ENCODE measurements at regions not wholly inside any gene's neighbourhood (a gene's known extent, or its start where the extent isn't known, plus 50 kb on each side); places are given as distances from the start of the nearest gene placed in this dataset.
"Not testable (repeated sequence)": the region's sequence is repeated elsewhere in the genome, so short reads cannot be mapped to it uniquely, and the experiment has no call there.

DNA sequence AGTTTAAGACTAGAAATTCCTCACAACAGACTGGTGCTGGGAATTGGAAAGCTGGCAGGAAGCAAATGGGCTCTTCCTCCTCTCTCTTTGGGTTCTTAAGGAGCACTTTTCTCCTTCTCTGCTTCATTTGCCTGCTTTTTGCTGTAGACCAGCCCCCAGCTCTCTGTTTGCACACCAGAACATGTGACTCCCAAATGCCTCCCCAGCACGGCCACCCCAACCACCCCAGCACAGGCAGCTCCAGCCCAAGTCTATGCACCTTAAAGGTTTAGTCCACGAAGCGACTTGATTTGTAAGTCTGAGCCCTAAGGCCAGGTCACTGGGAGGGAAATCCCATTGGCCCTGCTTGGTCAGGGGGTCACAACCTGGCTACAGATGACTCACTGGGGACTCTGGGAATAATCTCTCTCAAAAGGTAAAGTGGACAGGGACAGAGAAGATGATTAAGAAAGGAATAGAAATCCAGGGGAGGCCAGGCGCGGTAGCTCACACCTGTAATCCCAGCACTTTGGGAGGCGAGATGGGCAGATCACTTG is 377.8 kb upstream of the PROK2 start:
- H3K4me3 ChIP-seq (ENCODE audit: low read length) = no peak overlapping the region
- H3K9ac ChIP-seq (ENCODE audit: low read depth, low read length) = no peak overlapping the region
- H3K27me3 ChIP-seq (ENCODE audit: control insufficient read depth, insufficient read depth, low read length) = no peaks in the 10 kb centered on the region
- H3K4me2 ChIP-seq (ENCODE audit: low read length) = no peak overlapping the region
- H3K9me3 ChIP-seq (replicated peaks; ENCODE audit: low read length) = no peaks in the 10 kb centered on the region
- H3K36me3 ChIP-seq (ENCODE audit: insufficient read depth, low read length) = no peaks in the 10 kb centered on the region
- no peaks in the 10 kb centered on the region for H3K4me1 ChIP-seq (ENCODE audit: control insufficient read depth, insufficient read depth, low read length)

DNA sequence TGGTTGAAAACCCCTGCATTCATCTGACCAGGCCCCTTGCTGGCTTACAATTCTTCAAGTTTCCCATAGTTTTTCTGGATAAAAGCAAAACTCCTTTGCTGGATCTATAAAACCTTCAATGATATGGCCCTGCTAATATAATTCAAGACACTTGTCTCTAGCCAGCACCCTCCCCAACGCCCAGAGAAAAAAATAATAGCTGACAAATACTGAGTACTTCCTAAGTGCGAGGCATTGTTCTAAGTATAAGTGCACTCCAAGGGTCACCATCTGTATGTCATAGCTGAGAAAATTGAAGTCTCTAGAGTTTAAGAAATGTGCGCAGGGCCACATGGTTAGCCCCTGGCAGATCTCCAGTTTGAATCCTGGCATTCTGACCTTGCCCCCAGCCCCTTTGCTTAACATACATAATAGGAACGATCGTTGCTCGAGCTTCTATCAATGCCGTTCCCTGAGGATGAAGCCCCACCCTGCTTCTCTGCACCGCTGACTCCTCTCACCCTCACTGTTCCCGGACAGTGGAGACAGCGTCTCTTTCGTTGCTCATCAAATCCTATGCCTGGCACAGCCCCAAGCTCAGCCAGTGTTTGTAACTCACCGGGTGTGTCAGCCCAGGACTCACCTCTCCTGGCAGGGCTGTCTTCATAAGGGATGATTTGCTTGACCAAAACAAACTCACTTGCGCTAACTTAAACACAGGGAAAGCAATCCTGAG is 377.1 kb upstream of the PROK2 start:
- H3K4me3 ChIP-seq (ENCODE audit: low read length) = no peak overlapping the region
- no peaks in the 10 kb centered on the region for H3K36me3 ChIP-seq (ENCODE audit: insufficient read depth, low read length)
- no peaks in the 10 kb centered on the region for H3K4me1 ChIP-seq (ENCODE audit: control insufficient read depth, insufficient read depth, low read length)
- no peaks in the 10 kb centered on the region for H3K9me3 ChIP-seq (replicated peaks; ENCODE audit: low read length)
- H3K4me2 ChIP-seq (ENCODE audit: low read length) = no peak overlapping the region
- no peak overlapping the region for H3K9ac ChIP-seq (ENCODE audit: low read depth, low read length)
- no peaks in the 10 kb centered on the region for H3K27me3 ChIP-seq (ENCODE audit: control insufficient read depth, insufficient read depth, low read length)

DNA sequence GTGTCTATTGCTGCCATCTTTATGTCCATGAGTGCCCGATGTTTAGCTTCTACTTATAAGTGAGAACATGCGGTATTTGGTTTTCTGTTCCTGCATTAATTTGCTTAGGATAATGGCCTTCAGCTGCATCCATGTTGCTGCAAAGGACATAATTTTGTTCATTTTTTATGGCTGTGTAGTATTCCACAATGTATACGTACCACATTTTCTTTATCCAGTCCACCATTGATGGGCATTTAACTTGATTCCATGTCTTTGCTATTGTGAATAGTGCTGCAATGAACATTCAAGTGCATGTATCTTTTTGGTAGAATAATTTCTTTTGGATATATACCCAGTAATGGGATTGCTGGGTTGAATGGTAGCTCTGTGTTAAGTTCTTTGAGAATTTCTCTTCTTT is 376.3 kb upstream of the PROK2 start:
- not testable (repeated sequence) for H3K36me3 ChIP-seq (ENCODE audit: insufficient read depth, low read length); H3K9me3 ChIP-seq (replicated peaks; ENCODE audit: low read length)

DNA sequence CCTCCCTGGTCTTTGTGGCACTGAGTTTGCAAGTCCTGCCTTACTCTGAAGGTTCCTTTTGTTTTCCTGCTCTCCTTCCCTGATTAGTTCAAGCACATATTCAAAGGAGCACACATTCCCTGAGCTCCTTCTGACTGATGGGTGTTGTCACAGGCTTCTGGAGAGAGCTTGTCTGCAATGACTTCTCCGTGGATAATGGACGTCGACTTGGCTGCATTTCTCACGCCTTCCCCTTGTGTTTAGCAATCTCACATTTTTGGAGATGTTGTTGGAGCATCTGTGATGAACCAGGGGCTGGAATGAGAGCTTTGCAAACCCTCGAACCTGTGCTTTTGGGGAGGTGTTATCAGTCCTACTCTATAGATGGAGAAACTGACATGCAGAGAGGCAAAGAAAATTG is 375.4 kb upstream of the PROK2 start:
- H3K36me3 ChIP-seq (ENCODE audit: insufficient read depth, low read length) = no peaks in the 10 kb centered on the region
- H3K4me3 ChIP-seq (ENCODE audit: low read length) = no peak overlapping the region
- H3K4me2 ChIP-seq (ENCODE audit: low read length) = no peak overlapping the region
- no peak overlapping the region for H3K9ac ChIP-seq (ENCODE audit: low read depth, low read length)
- H3K9me3 ChIP-seq (replicated peaks; ENCODE audit: low read length) = no peaks in the 10 kb centered on the region
- peaks cover 10% of the 10 kb centered on the region for H3K4me1 ChIP-seq (ENCODE audit: control insufficient read depth, insufficient read depth, low read length)
- no peaks in the 10 kb centered on the region for H3K27me3 ChIP-seq (ENCODE audit: control insufficient read depth, insufficient read depth, low read length)

More for the DNA sequence above, 376.3 kb upstream of the PROK2 start:
- not testable (repeated sequence) for H3K27me3 ChIP-seq (ENCODE audit: control insufficient read depth, insufficient read depth, low read length); H3K4me1 ChIP-seq (ENCODE audit: control insufficient read depth, insufficient read depth, low read length); H3K4me3 ChIP-seq (ENCODE audit: low read length); H3K9ac ChIP-seq (ENCODE audit: low read depth, low read length); H3K4me2 ChIP-seq (ENCODE audit: low read length)

DNA sequence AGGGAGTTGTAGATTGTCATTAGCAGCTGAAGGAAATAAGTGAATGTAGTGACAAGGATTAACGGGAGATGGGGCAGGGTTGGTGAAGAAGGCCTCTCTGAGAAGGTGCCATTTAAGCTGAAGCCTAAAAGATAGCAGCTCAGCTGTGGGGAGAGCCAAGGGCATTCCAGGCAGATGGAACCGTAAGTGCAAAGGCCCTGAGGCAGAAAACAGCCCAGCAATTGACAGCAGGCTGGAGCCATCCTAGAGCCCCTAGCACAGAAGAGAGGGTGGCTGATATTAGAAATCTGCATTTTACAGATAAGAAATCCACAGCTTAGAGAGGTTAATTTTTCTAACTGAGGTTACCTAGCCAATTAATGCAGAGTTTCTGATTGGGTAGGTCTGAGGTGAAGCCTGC is 374.5 kb upstream of the PROK2 start:
- H3K4me2 ChIP-seq (ENCODE audit: low read length) = no peak overlapping the region
- H3K9me3 ChIP-seq (replicated peaks; ENCODE audit: low read length) = no peaks in the 10 kb centered on the region
- H3K27me3 ChIP-seq (ENCODE audit: control insufficient read depth, insufficient read depth, low read length) = no peaks in the 10 kb centered on the region
- no peak overlapping the region for H3K4me3 ChIP-seq (ENCODE audit: low read length)
- peaks cover 17% of the 10 kb centered on the region for H3K4me1 ChIP-seq (ENCODE audit: control insufficient read depth, insufficient read depth, low read length)
- no peak overlapping the region for H3K9ac ChIP-seq (ENCODE audit: low read depth, low read length)
- no peaks in the 10 kb centered on the region for H3K36me3 ChIP-seq (ENCODE audit: insufficient read depth, low read length)

DNA sequence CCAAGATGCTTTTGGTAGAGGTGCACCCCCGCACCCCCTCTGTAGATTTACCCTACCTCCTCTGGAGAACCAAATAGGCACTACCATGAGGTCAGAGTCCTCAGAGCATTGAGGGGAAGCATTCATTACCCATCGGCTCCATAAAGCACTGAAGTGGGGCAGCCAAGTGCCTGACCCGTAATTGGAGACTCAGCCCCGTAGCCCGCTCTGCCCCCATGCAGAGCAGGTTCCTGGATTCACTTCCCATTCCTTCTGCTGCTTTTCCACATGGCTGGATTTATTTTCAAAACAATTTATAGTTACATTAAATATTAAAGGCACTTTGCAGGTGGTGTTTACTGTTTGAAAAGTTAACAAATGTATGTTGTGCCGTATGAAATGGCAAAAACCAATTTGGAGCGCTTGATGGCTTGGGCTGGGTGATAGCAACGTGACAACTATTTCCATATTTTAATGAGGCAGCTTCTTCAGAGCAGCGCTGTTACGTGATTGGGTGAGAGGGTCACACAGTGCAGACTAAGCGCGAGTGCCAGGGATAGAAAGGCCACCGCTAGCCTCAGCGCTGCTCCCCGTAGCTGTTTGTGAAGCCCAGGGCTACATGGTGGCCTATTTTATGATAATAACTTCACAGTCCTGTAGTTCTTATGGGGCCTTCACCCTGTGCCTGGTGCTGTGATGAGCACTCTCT is 373.8 kb upstream of the PROK2 start:
- H3K9ac ChIP-seq (ENCODE audit: low read depth, low read length) = no peak overlapping the region
- H3K27me3 ChIP-seq (ENCODE audit: control insufficient read depth, insufficient read depth, low read length) = no peaks in the 10 kb centered on the region
- H3K4me1 ChIP-seq (ENCODE audit: control insufficient read depth, insufficient read depth, low read length) = peaks cover 21% of the 10 kb centered on the region
- no peak overlapping the region for H3K4me2 ChIP-seq (ENCODE audit: low read length)
- H3K9me3 ChIP-seq (replicated peaks; ENCODE audit: low read length) = no peaks in the 10 kb centered on the region
- no peak overlapping the region for H3K4me3 ChIP-seq (ENCODE audit: low read length)
- H3K36me3 ChIP-seq (ENCODE audit: insufficient read depth, low read length) = no peaks in the 10 kb centered on the region

DNA sequence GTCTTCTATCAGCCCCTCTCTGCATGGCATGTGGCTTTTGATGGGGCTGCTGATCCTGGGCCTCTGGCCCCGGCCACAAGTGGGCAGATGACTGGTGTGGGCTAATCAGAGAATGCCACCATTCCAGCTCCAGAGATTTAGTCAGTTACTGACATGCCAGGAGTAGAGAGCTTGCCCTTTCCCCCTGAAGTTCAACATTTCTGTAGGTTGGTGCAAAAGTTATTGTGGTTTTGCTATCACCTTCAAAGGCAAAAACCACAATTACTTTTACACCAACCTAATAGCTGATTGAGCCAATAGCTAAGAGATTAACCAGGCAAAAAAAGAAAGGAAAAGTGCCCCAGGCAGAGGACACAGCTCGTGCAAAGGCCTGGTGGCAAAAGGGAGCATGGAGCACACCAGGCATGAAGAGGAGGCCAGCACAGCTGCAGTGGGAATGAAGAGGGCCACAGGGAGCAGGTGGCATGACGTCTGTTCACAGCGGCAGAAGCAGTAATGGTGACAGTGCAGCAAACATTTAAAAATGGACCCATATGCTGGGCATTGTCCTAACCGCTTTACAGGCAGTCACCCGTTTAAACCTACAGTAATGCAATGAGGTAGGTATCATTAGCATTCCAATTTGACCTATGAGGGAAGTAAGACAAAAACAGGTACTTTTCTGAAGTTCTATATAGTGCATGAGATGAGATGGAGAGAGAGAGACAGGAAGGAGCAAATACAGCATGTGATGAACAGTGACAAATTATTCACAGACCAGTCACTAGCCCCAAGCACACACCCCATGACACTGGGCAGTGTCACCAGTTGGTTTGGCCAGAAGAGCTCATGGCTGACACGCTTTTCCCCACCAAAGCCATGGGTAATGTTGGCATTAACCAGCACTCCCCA is 373.0 kb upstream of the PROK2 start:
- no peak overlapping the region for H3K4me3 ChIP-seq (ENCODE audit: low read length)
- H3K27me3 ChIP-seq (ENCODE audit: control insufficient read depth, insufficient read depth, low read length) = no peaks in the 10 kb centered on the region
- peaks cover 27% of the 10 kb centered on the region for H3K4me1 ChIP-seq (ENCODE audit: control insufficient read depth, insufficient read depth, low read length)
- H3K4me2 ChIP-seq (ENCODE audit: low read length) = no peak overlapping the region
- H3K9ac ChIP-seq (ENCODE audit: low read depth, low read length) = no peak overlapping the region
- no peaks in the 10 kb centered on the region for H3K36me3 ChIP-seq (ENCODE audit: insufficient read depth, low read length)
- H3K9me3 ChIP-seq (replicated peaks; ENCODE audit: low read length) = no peaks in the 10 kb centered on the region

DNA sequence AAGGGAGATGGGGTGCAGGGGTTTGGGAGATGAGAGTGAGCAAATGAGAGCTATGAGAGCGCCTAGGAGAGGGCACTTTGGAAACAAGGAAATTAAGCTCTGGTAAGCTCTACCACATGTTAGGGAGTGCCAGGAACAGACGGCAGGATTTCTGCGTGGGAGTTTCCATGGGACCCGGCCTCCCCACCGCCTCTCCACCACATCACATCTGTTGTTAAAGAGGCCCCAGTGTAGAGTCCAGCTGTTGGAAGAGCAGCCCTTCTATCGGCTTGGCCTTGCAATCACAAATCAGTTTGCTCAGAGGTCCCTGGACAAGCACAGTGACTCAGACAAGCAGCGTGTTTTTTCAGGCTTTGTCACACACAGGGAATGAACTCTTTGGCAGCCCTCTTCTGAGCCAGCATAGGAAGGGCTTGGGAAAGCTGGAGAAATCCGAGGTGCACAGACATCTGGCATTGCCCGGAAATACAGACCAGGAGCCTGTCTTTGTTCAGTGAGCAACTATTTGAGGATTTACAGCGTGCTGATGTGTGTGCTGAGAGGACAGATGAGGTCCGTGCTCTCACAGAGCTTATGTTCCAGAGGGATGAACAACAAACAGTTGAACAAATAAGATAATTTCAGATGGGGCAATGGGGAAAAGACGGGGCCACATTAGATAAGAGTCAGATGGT is 370.6 kb upstream of the PROK2 start:
- Histone ChIP-seq H3K36me3 (ENCODE audit: insufficient read depth, low read length) (no peaks in the 10 kb centered on the region), H3K4me2 (ENCODE audit: low read length) (peak overlapping the region; percentile 30), H3K9ac (ENCODE audit: low read depth, low read length) (peak overlapping the region; percentile 52), H3K4me3 (ENCODE audit: low read length) (no peak overlapping the region), H3K4me1 (ENCODE audit: control insufficient read depth, insufficient read depth, low read length) (peaks cover 35% of the 10 kb centered on the region), H3K9me3 (replicated peaks; ENCODE audit: low read length) (no peaks in the 10 kb centered on the region), H3K27me3 (ENCODE audit: control insufficient read depth, insufficient read depth, low read length) (no peaks in the 10 kb centered on the region)

DNA sequence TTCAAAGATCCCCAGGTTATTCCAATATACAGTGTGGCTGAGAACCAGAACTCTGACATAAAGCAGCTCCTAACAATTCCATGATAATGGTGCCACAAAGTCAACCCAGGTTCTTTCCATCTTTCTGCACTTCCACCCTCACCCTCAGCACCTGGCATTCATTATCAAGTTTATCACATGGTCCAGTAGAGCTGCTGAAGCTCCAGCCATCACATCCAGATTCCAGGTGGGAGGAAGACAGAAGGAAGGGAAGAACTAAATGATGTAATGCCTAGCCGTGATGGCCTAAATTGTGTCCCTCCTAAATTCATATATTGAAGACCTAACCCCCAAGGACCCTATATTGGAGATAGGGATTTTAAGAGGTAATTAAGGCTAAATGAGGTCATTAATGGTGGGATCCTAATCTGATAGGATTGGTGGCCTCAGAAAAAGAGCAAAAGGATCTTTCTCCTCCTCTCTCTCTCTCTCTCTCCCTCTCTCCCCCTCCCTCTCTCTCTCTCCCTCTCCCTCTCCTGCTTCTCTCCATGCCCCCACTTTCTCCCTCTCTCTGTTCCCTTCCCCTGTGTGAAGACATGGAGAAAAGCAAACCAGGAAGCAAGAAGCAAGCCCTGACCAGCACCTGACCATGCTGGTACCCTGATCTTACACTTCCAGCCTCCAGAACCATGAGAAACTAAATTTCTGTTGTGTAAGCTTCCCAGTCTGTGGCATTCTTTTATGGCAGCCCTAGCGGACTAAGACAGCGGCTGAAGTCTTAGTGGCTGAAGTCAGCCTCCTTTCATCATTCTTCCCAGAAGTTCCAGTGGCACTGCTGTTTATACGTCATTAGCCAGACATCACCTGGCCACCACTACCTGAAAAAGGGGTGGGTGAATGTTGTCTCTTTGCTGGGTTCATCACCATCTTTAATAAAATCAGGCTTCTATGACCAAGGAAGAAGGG is 369.7 kb upstream of the PROK2 start:
- no peaks in the 10 kb centered on the region for H3K27me3 ChIP-seq (ENCODE audit: control insufficient read depth, insufficient read depth, low read length)
- peaks cover 35% of the 10 kb centered on the region for H3K4me1 ChIP-seq (ENCODE audit: control insufficient read depth, insufficient read depth, low read length)
- H3K4me3 ChIP-seq (ENCODE audit: low read length) = no peak overlapping the region
- no peaks in the 10 kb centered on the region for H3K36me3 ChIP-seq (ENCODE audit: insufficient read depth, low read length)
- no peaks in the 10 kb centered on the region for H3K9me3 ChIP-seq (replicated peaks; ENCODE audit: low read length)
- H3K4me2 ChIP-seq (ENCODE audit: low read length) = peak overlapping the region; percentile 30
- peak overlapping the region; percentile 52 for H3K9ac ChIP-seq (ENCODE audit: low read depth, low read length)

DNA sequence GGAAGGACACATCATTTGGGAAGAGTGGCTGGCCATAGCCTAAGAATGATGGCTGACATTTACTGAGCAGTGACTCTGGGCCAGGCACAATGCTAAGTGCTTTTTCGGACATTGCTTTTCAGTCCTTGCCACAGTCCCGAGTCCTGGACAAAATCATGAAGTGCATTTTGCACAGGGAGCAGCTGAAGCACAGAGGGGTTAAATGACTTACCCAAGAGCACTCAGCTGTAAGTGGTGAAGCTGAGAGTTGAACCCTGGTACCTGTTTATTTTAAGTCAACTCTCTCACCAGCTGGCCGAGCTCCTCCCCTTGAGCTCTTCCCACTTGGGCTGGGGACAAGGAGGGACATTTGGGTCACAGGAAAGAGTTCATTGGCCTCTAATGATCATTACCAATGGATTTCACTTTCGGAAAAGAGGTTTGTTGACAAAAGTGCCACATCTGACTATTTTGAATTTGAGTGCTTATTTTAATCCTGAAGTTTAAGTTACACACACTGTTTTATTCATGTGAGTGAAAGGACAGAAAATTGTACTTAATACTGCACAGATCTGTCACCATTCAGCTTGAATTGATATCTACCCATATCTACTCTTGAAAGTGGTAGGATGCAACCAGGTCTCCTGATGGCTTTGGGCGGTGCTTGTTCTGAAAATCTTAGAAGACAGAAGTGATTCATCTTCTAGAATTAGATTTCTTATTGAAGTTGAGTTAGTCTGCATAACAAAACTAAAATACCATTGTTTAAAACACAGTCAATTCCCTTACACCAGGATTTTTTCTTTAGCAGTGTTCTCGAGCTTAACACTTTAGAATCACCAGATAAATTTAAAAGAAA is 368.7 kb upstream of the PROK2 start:
- Histone ChIP-seq H3K4me1 (ENCODE audit: control insufficient read depth, insufficient read depth, low read length) (peaks cover 35% of the 10 kb centered on the region), H3K9me3 (replicated peaks; ENCODE audit: low read length) (no peaks in the 10 kb centered on the region), H3K36me3 (ENCODE audit: insufficient read depth, low read length) (no peaks in the 10 kb centered on the region), H3K27me3 (ENCODE audit: control insufficient read depth, insufficient read depth, low read length) (no peaks in the 10 kb centered on the region), H3K4me3 (ENCODE audit: low read length) (peak overlapping the region; percentile 65), H3K9ac (ENCODE audit: low read depth, low read length) (peak overlapping the region; percentile 62), H3K4me2 (ENCODE audit: low read length) (peak overlapping the region; percentile 83)
